HG03064 (cell line): ENCODE measurements at regions not wholly inside any gene's neighbourhood (a gene's known extent, or its start where the extent isn't known, plus 50 kb on each side); places are given as distances from the start of the nearest gene placed in this dataset.
"Not testable (repeated sequence)": the region's sequence is repeated elsewhere in the genome, so short reads cannot be mapped to it uniquely, and the experiment has no call there.

Experiments
- ATAC-seq: cut with Tn5 transposase; IDR thresholded peaks from one replicate; pipeline ENCODE4 v1.9.1; 2021; ENCODE audit warnings: low read depth; ENCODE audit not compliant: unreplicated experiment

- no peak for ATAC-seq
Observed at GRCh38 chr3:176119826-176120225, 1077.5 kb downstream of the TBL1XR1 start.

DNA sequence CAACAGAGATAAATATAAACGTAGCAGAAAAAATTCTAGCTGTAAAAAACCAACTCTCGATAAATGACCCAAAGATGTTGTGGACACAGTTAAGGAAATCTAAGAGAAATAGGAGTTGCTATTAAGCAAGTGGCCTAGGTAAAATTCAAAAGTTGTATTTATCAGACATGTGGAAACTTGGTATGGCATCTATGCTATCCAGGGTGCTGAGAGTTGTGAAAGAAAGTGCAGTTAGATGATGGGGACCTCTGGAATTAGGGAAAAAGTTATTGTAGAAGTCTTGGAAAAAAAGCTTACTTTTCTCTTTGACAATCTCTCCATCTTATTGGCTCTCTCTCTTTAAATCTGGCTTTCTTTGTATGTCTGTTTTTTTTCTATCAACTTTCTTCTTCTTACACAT, 1090.9 kb downstream of the TBL1XR1 start:
- ATAC-seq: no peak

- no peak for ATAC-seq
Observed at GRCh38 chr3:176097027-176097426, 1100.3 kb downstream of the TBL1XR1 start.

GRCh38 chr3:176093892-176094291, 1103.4 kb downstream of the TBL1XR1 start:
- ATAC-seq: not testable (repeated sequence)

DNA sequence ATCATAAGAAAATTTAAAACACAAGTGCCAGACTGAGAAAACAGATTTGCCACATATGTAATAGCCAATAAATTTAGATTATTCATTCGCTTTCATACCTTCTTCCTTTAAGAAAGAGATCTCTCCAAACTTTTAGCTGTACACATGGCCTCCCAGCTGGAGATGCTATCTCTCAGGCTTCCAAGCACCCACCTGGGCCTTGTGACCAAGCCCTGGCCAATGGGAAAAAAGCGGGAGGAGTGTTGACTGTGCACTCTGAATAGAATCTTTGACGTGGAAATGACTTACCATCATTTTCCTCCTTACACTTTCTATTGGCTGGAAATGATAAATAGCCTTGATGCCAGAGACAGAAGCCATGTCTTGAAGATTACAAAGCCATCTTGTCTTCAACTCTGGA, 1106.6 kb downstream of the TBL1XR1 start:
- ATAC-seq: no peak

GRCh38 chr3:176088962-176089383, 1108.3 kb downstream of the TBL1XR1 start:
- no peak for ATAC-seq

DNA sequence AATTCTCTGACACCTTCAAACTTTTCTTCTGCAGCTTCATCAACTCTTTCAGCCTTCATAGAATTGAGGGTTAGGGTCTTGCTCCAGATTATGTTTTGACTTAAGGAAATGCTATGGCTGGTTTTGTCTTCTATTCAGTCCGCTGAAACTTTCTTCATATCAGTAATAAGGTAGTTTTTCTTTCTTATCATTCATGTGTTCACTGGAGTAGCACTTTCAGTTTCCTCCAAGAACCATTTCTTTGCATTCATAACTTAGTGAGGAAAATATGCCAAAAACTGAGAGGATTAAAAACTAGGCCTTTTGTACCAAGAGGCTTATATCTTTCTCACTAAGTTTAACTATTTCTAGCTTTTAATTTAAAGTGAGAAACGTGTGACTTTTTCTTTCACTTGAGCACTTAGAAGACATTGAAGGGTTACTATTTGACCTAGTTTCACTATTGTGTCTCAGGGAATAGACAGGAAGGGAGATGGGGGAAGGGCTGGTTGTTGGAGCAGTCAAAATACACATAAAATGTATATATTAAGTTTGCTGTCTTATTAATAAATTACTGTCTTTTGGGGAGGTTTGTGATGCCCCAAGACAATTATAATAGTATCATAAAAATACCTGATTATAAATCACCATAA, 1110.1 kb downstream of the TBL1XR1 start:
- ATAC-seq: no peak

GRCh38 chr3:176079785-176080184, 1117.5 kb downstream of the TBL1XR1 start:
- no peak for ATAC-seq

- ATAC-seq: no peak
Observed at GRCh38 chr3:176078906-176079305, 1118.4 kb downstream of the TBL1XR1 start.

DNA sequence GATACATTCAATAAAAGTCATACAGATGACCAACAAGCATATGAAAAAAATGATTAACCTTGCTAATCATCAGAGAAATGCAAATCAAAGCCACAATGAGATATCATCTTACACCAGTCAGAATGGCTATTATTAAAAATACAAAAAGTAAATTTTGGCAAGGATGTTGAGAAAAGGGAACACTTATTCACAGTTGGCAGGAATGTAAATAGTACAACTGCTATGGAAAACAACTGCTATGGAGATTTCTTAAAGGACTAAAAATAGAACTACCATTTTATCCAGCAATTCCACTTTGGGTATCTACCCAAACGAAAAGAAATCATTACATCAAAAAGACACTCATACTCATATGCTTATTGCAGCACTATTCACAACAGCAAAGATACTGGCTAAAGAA, 1121.8 kb downstream of the TBL1XR1 start:
- ATAC-seq: no peak

DNA sequence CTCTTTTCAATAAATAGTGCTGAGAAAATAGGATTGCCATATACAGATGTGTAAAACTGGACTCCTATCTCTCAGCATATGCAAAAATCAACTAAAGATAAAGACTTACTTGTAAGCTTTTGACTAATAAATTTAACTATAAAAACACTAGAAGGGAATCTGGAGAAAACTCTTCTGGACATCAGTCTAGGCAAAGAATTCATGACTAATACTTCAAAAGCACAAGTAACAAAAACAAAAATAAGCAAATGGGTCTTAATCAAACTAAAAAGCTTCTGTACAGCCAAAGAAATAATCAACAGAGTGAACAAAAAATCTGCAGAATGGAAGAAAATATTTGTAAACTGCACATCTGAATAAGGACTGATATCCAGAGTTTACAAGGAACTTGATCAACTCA, 1122.2 kb downstream of the TBL1XR1 start:
- no peak for ATAC-seq

DNA sequence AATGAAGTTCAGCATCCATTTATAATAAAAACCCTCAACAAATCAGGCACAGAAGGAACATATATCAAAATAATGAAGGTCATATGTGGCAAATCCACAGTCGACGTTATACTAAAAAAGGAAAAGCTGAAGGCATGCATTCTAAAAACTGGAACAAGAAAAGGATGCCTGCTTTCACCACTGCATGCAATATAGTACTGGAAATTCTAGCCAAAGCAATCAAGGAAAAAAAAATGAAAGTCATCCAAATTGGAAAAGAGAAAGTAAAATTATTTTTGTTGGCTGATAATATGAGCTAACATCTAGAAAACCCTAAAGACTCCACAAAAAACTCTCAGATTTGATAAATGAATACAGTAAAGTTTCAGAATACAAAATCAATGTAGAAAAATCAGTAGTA, 1123.2 kb downstream of the TBL1XR1 start:
- no peak for ATAC-seq

GRCh38 chr3:176071943-176072342, 1125.3 kb downstream of the TBL1XR1 start:
- no peak for ATAC-seq

DNA sequence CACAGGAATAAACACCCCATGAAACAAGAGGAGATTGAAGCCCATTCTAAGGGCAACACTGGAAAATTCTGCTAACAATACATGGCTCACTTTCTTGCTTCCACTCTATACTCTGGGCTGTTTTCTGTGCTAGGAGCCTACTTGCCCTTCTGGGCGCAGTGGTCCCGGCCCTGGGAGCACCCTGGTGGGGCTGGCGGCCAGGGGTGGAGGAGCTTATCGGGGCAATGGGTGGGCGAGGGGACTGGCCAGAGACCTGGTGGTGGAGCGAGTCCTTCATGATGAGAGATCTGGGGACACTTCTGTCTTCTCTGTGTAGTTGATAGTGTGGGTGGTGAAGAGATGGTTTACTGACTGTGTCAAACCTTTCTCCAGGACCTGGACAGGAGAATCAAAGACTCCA, 1128.5 kb downstream of the TBL1XR1 start:
- ATAC-seq: no peak

GRCh38 chr3:176058856-176059255, 1138.4 kb downstream of the TBL1XR1 start:
- no peak for ATAC-seq

GRCh38 chr3:176055836-176056235, 1141.4 kb downstream of the TBL1XR1 start:
- no peak for ATAC-seq

GRCh38 chr3:176051766-176052165, 1145.5 kb downstream of the TBL1XR1 start:
- ATAC-seq: no peak

DNA sequence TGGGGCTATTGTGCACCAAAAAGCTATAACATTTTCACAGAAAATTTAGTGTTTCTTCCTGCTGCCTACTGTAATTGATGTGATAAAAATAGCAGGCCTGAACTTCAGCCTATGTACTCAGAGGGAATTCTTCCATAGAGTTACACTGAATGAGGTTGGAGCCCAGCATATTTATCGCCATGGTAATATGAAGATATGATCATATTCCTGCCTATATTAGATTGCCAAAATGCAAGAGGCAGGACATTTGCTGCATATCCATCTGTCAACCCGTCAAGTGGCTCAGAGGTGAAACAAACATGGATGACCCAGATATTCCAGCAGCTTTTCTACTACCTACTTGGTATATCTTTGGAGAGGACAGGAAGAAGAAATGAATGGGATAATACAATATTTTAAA, 1150.6 kb downstream of the TBL1XR1 start:
- ATAC-seq: no peak

DNA sequence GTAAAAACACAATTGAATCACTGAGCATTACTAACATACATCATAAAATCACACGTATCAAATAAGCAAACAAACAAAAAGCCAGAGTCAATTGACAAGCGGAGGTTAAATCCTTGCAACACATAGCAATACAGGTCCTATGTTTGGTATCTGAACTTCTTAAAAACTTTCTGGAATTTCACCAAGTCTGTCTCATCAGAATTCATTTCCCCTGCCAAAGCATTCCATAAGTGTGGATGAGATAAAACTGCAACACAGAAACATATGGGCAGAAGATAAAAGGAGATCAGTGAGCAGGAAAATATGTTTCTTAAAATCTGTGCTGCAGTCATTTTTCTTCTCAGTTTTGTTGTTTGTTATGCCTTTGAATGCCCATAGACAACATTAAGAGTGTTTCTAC, 1155.5 kb downstream of the TBL1XR1 start:
- ATAC-seq: no peak

- ATAC-seq: no peak
Observed at GRCh38 chr3:176041185-176041584, 1156.1 kb downstream of the TBL1XR1 start.

DNA sequence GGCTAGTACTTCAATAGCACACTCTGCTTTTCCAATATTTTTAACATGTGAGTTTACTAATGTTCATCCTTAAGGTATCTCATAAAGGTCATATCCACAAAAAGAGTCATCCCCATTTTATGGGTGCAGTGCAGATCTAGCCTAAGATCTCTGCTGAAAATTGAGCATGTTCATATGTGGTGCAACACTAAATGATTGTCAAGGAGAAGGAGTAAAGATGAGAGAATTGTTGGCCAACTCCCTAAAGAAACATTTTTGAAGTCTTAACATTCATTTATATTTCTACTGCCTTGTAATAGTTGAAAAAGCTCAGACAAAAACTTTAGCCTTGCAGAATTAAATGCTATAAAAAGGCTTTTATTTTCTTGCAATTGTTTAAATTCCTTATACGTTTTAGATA, 1159.6 kb downstream of the TBL1XR1 start:
- ATAC-seq: no peak

- ATAC-seq: no peak
Observed at GRCh38 chr3:176032043-176032442, 1165.2 kb downstream of the TBL1XR1 start.

- not testable (repeated sequence) for ATAC-seq
Observed at GRCh38 chr3:176016203-176016602, 1157.1 kb downstream of the NAALADL2 start.
